ENCODE measurements at regions not wholly inside any gene's neighbourhood (a gene's known extent, or its start where the extent isn't known, plus 50 kb on each side); places are given as distances from the start of the nearest gene placed in this dataset.

DNA sequence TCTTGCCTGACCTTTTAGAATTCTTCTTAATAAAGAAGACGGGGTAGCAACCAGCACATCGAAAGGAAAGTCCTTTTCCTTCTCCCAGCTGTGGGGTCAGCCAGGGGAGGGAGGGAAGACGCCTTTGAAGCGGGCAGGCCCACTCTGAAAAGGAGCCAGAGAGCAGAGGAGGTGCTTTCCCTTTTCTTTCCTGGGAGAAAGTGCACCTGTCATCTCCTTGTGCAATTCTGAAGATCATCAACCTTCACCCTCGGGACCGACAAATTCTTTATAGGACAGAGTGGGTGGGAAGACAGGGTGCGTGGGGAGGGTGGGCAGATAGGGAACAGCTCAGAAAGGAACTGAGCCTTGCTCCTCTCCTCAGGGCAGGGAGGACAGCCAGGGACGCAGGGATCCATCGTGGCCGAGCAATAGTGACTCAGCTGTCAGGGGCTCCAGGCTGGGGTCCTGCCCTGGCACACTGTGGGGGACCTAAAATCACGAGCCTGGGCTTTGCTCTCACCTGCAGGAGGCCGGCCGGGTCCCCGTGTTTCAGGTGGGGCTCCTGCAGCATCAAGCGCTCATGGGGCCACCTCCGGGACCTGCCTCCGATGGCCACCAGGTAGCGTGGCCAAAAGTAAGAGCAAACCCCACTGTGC, 141.0 kb downstream of the OLFM1 start:
- no peak for TF ChIP-seq POLR2AphosphoS5 (IDR thresholded peaks at IDR 0.05)
- no peak for TF ChIP-seq CTCF (IDR thresholded peaks at IDR 0.05)
- TF ChIP-seq EP300 (IDR thresholded peaks at IDR 0.05) = no peak
- no peak for TF ChIP-seq POLR2A (IDR thresholded peaks at IDR 0.05; ENCODE audit: low read depth)
